ENCODE measurements at regions not wholly inside any gene's neighbourhood (a gene's known extent, or its start where the extent isn't known, plus 50 kb on each side); places are given as distances from the start of the nearest gene placed in this dataset.

- no peak for TF ChIP-seq CTCF (IDR thresholded peaks at IDR 0.05; ENCODE audit: low read depth, low read length)
- H3K4me3 ChIP-seq (ENCODE audit: low read depth, low read length), result no peak overlapping the region
Observed at GRCh38 chr2:16271231-16271896, 331.0 kb downstream of the MYCN start.

- no peak for TF ChIP-seq CTCF (IDR thresholded peaks at IDR 0.05; ENCODE audit: low read depth, low read length)
- H3K4me3 ChIP-seq (ENCODE audit: low read depth, low read length), result no peak overlapping the region
Observed at GRCh38 chr2:16270441-16270840, 330.1 kb downstream of the MYCN start.

GRCh38 chr2:16268301-16269000 lies 328.1 kb downstream of the MYCN start:
- no peak for TF ChIP-seq CTCF (IDR thresholded peaks at IDR 0.05; ENCODE audit: low read depth, low read length)
- no peak overlapping the region for H3K4me3 ChIP-seq (ENCODE audit: low read depth, low read length)

GRCh38 chr2:16266571-16266970 lies 326.2 kb downstream of the MYCN start:
- no peak for TF ChIP-seq CTCF (IDR thresholded peaks at IDR 0.05; ENCODE audit: low read depth, low read length)
- H3K4me3 ChIP-seq (ENCODE audit: low read depth, low read length), result no peak overlapping the region

- no peak overlapping the region for H3K4me3 ChIP-seq (ENCODE audit: low read depth, low read length)
- no peak for TF ChIP-seq CTCF (IDR thresholded peaks at IDR 0.05; ENCODE audit: low read depth, low read length)
Observed at GRCh38 chr2:16264931-16265540, 324.7 kb downstream of the MYCN start.

GRCh38 chr2:16264491-16264890 lies 324.1 kb downstream of the MYCN start:
- H3K4me3 ChIP-seq (ENCODE audit: low read depth, low read length), result no peak overlapping the region
- no peak for TF ChIP-seq CTCF (IDR thresholded peaks at IDR 0.05; ENCODE audit: low read depth, low read length)
